HEK293 (cell line): ENCODE measurements at regions not wholly inside any gene's neighbourhood (a gene's known extent, or its start where the extent isn't known, plus 50 kb on each side); places are given as distances from the start of the nearest gene placed in this dataset.
"Not testable (repeated sequence)": the region's sequence is repeated elsewhere in the genome, so short reads cannot be mapped to it uniquely, and the experiment has no call there.

ENCODE experiments used
- CTCF ChIA-PET: fragments of 350-600 bp; formaldehyde crosslinking; extraction: SDS; loops from one replicate; lab custom pipeline; 2021; ENCODE audit warnings: antibody characterized with exemption; lab: Yijun Ruan, JAX
- POLR2A ChIA-PET: fragments of 300-600 bp; formaldehyde crosslinking; extraction: SDS; loops from one replicate; lab custom pipeline; 2020; ENCODE audit warnings: antibody characterized with exemption, inconsistent platforms; lab: Yijun Ruan, JAX
- H3K27ac ChIP-seq: fragments of 200-500 bp; sonication (Bioruptor generic); 2 replicates; pipeline ENCODE4 v1.5.1; 2014; ENCODE audit warnings: low read depth, low read length, control low read depth, inconsistent platforms; ENCODE audit errors: extremely low read depth
- H3K36me3 ChIP-seq, 2 experiments: fragments of 200-500 bp in 1 of 2; sonication (Bioruptor generic) in 1 of 2; 1 replicate in 1 of 2; 2 replicates in 1 of 2; pipeline ENCODE4 v1.5.1; 2014 to 2017; ENCODE audit warnings: inconsistent platforms in 2 of 2, low read length in 2 of 2; ENCODE audit not compliant: control insufficient read depth in 2 of 2, insufficient read depth in 1 of 2
- H3K4me1 ChIP-seq: fragments of 200-500 bp; sonication (Bioruptor generic); 2 replicates; pipeline ENCODE4 v1.5.1; 2014; ENCODE audit warnings: mild to moderate bottlenecking, low read length, inconsistent platforms; ENCODE audit not compliant: control insufficient read depth, insufficient read depth
- H3K4me3 ChIP-seq: 2 replicates; pipeline ENCODE4 v1.5.1; 2011; ENCODE audit warnings: low read depth, mild to moderate bottlenecking, control low read depth, low read length, moderate library complexity
- H3K9me3 ChIP-seq: fragments of 200-500 bp; sonication (Bioruptor generic); 2 replicates; pipeline ENCODE4 v1.5.1; 2014; ENCODE audit warnings: low read depth, low read length, inconsistent platforms; ENCODE audit not compliant: control insufficient read depth, insufficient read depth
- EGR2 ChIP-seq: fragments of 450-650 bp; formaldehyde crosslinking; IDR thresholded peaks from 2 replicates; pipeline ENCODE4 v1.5.1; 2016; ENCODE audit warnings: low read depth, missing biosample characterization, missing genetic modification characterization
- ELK4 ChIP-seq: IDR thresholded peaks from 2 replicates; pipeline ENCODE4 v1.6.1; 2011; ENCODE audit warnings: mild to moderate bottlenecking, low read depth, low read length, borderline replicate concordance
- SCRT1 ChIP-seq: fragments of 450-650 bp; formaldehyde crosslinking; IDR thresholded peaks from 2 replicates; pipeline ENCODE4 v1.5.1; 2016; ENCODE audit warnings: missing biosample characterization, missing genetic modification characterization, borderline replicate concordance
- ZBTB48 ChIP-seq: fragments of 450-650 bp; formaldehyde crosslinking; IDR thresholded peaks from 2 replicates; pipeline ENCODE4 v1.5.1; 2016; ENCODE audit warnings: missing biosample characterization, missing genetic modification characterization
- ZBTB8A ChIP-seq: fragments of 450-650 bp; formaldehyde crosslinking; IDR thresholded peaks from 2 replicates; pipeline ENCODE4 v1.5.1; 2016; ENCODE audit warnings: missing biosample characterization, missing genetic modification characterization
- ZNF148 ChIP-seq: fragments of 450-650 bp; formaldehyde crosslinking; IDR thresholded peaks from 2 replicates; pipeline ENCODE4 v1.5.0; 2017; ENCODE audit warnings: missing biosample characterization, missing genetic modification characterization, borderline replicate concordance
- ZNF324 ChIP-seq: fragments of 450-650 bp; formaldehyde crosslinking; IDR thresholded peaks from 2 replicates; pipeline ENCODE4 v1.5.1; 2016; ENCODE audit warnings: missing biosample characterization, missing genetic modification characterization
- ZNF518A ChIP-seq: fragments of 450-650 bp; formaldehyde crosslinking; conservative IDR thresholded peaks from 2 replicates; pipeline ENCODE4 v1.5.1; 2016; ENCODE audit warnings: low read depth, missing biosample characterization, missing genetic modification characterization
- ZNF549 ChIP-seq: fragments of 450-650 bp; IDR thresholded peaks from 2 replicates; pipeline ENCODE4 v1.5.1; 2018; ENCODE audit warnings: missing biosample characterization, missing genetic modification characterization, mild to moderate bottlenecking, inconsistent platforms, moderate library complexity
- ZNF600 ChIP-seq: fragments of 450-650 bp; formaldehyde crosslinking; IDR thresholded peaks from 2 replicates; pipeline ENCODE4 v1.5.1; 2016; ENCODE audit warnings: missing biosample characterization, missing genetic modification characterization
- ZNF645 ChIP-seq: fragments of 450-650 bp; formaldehyde crosslinking; IDR thresholded peaks from 2 replicates; pipeline ENCODE4; 2016; ENCODE audit warnings: missing biosample characterization, missing genetic modification characterization
- ZNF677 ChIP-seq: fragments of 450-650 bp; IDR thresholded peaks from 2 replicates; pipeline ENCODE4 v1.5.0; 2018; ENCODE audit warnings: missing biosample characterization, mild to moderate bottlenecking, missing genetic modification characterization, moderate library complexity
- ZSCAN30 ChIP-seq: fragments of 450-650 bp; IDR thresholded peaks from 2 replicates; pipeline ENCODE4 v1.5.1; 2018; ENCODE audit warnings: missing biosample characterization, mild to moderate bottlenecking, missing genetic modification characterization, moderate library complexity

GRCh38 chr5:156223547-156223946, 103.4 kb upstream of the SGCD start (continued):
- TF ChIP-seq ELK4 = no peak
- TF ChIP-seq ZNF600 = no peak
- no peak for TF ChIP-seq SCRT1 (tag by site-specific recombination)
- no peak for TF ChIP-seq ZBTB8A (tag by site-specific recombination)
- no peak for TF ChIP-seq ZNF324 (tag by site-specific recombination)
- TF ChIP-seq ZNF148 (tag by site-specific recombination) = no peak
- TF ChIP-seq EGR2 (tag by site-specific recombination) = no peak
- no peak for TF ChIP-seq ZNF518A
- no peak for TF ChIP-seq ZNF549 (tag by site-specific recombination)
- no peak for TF ChIP-seq ZSCAN30 (tag by site-specific recombination)
- no peak for TF ChIP-seq ZBTB48

- CTCF ChIA-PET = not testable (repeated sequence)
Observed at GRCh38 chr5:156226485-156226884, 100.5 kb upstream of the SGCD start.

GRCh38 chr5:156230887-156231286, 96.1 kb upstream of the SGCD start:
- no peaks in the 10 kb centered on the region for H3K9me3 ChIP-seq
- no peak overlapping the region for H3K4me3 ChIP-seq
- H3K36me3 ChIP-seq = no peaks in the 10 kb centered on the region
- no peak for TF ChIP-seq ZNF645 (tag by site-specific recombination)
- TF ChIP-seq ZNF677 (tag by site-specific recombination) = no peak
- H3K27ac ChIP-seq = no peak overlapping the region
- CTCF ChIA-PET = no interaction called here
- H3K4me1 ChIP-seq = no peaks in the 10 kb centered on the region
- POLR2A ChIA-PET = no interaction called here

More at GRCh38 chr5:156226485-156226884, 100.5 kb upstream of the SGCD start:
- H3K9me3 ChIP-seq, H3K27ac ChIP-seq, POLR2A ChIA-PET, H3K4me1 ChIP-seq, H3K36me3 ChIP-seq, H3K4me3 ChIP-seq: not testable (repeated sequence)
